ENCODE measurements at regions not wholly inside any gene's neighbourhood (a gene's known extent, or its start where the extent isn't known, plus 50 kb on each side); places are given as distances from the start of the nearest gene placed in this dataset.
"Not testable (repeated sequence)": the region's sequence is repeated elsewhere in the genome, so short reads cannot be mapped to it uniquely, and the experiment has no call there.

- no peak overlapping the region for H3K27ac ChIP-seq
- H3K4me1 ChIP-seq = no peaks in the 10 kb centered on the region
- intact Hi-C loops (cut with DNase I) = no loop called here
- H3K9me3 ChIP-seq = no peaks in the 10 kb centered on the region
- no peak for TF ChIP-seq CTCF (IDR thresholded peaks at IDR 0.05)
- H3K4me3 ChIP-seq = no peak overlapping the region
- no peak for DNase-seq (ENCODE audit: low spot score in 2 of 2)
- H3K27me3 ChIP-seq = no peaks in the 10 kb centered on the region
- H3K36me3 ChIP-seq = no peaks in the 10 kb centered on the region
These were observed 137.2 kb upstream of the ADGRB3 start for GRCh38 chr6:68497927-68498326.

- H3K36me3 ChIP-seq; H3K27me3 ChIP-seq; intact Hi-C loops (cut with DNase I); H3K4me3 ChIP-seq; H3K27ac ChIP-seq; DNase-seq (ENCODE audit: low spot score in 2 of 2); H3K4me1 ChIP-seq; H3K9me3 ChIP-seq: not testable (repeated sequence)
These were observed 140.2 kb upstream of the ADGRB3 start for GRCh38 chr6:68494880-68495279.

GRCh38 chr6:68476611-68477010 lies 158.5 kb upstream of the ADGRB3 start:
- Histone ChIP-seq H3K27me3 (no peaks in the 10 kb centered on the region), H3K36me3 (no peaks in the 10 kb centered on the region), H3K4me3 (no peak overlapping the region), H3K9me3 (no peaks in the 10 kb centered on the region), H3K27ac (no peak overlapping the region), H3K4me1 (no peaks in the 10 kb centered on the region)
- intact Hi-C loops (cut with DNase I) = no loop called here
- no peak for DNase-seq (ENCODE audit: low spot score in 2 of 2)
- no peak for TF ChIP-seq CTCF (IDR thresholded peaks at IDR 0.05)

- H3K27me3 ChIP-seq = no peaks in the 10 kb centered on the region
- no peak for TF ChIP-seq CTCF (IDR thresholded peaks at IDR 0.05)
- intact Hi-C loops (cut with DNase I) = no loop called here
- H3K9me3 ChIP-seq = no peaks in the 10 kb centered on the region
- no peak overlapping the region for H3K4me3 ChIP-seq
- H3K4me1 ChIP-seq = no peaks in the 10 kb centered on the region
- no peak overlapping the region for H3K27ac ChIP-seq
- H3K36me3 ChIP-seq = no peaks in the 10 kb centered on the region
- no peak for DNase-seq (ENCODE audit: low spot score in 2 of 2)
These were observed 161.5 kb upstream of the ADGRB3 start for GRCh38 chr6:68473433-68474210.

GRCh38 chr6:68468244-68468884 lies 166.7 kb upstream of the ADGRB3 start:
- intact Hi-C loops (cut with DNase I) = no loop called here
- Histone ChIP-seq H3K4me3 (no peak overlapping the region), H3K27ac (no peak overlapping the region), H3K27me3 (no peaks in the 10 kb centered on the region), H3K9me3 (no peaks in the 10 kb centered on the region), H3K36me3 (no peaks in the 10 kb centered on the region), H3K4me1 (no peaks in the 10 kb centered on the region)
- DNase-seq (ENCODE audit: low spot score in 2 of 2) = no peak
- TF ChIP-seq CTCF (IDR thresholded peaks at IDR 0.05) = no peak

GRCh38 chr6:68458447-68458846 lies 176.6 kb upstream of the ADGRB3 start:
- intact Hi-C loops (cut with DNase I) = no loop called here
- Histone ChIP-seq H3K27ac (no peak overlapping the region), H3K9me3 (no peaks in the 10 kb centered on the region), H3K4me1 (no peaks in the 10 kb centered on the region), H3K4me3 (no peak overlapping the region), H3K36me3 (no peaks in the 10 kb centered on the region), H3K27me3 (no peaks in the 10 kb centered on the region)
- no peak for TF ChIP-seq CTCF (IDR thresholded peaks at IDR 0.05)
- DNase-seq (ENCODE audit: low spot score in 2 of 2) = no peak

All from ascending aorta (tissue), 2 donors.